Fibroblast of gingiva (primary cell): ENCODE measurements at regions not wholly inside any gene's neighbourhood (a gene's known extent, or its start where the extent isn't known, plus 50 kb on each side); places are given as distances from the start of the nearest gene placed in this dataset.
"Not testable (repeated sequence)": the region's sequence is repeated elsewhere in the genome, so short reads cannot be mapped to it uniquely, and the experiment has no call there.

Source experiments
- DNase-seq: peaks from one replicate; pipeline ENCODE4 v3.0.0-alpha.2; 2011; ENCODE audit warnings: low read depth

GRCh38 chr2:59427980-59428379 is 1125.5 kb downstream of the BCL11A start:
- DNase-seq, result no peak

GRCh38 chr2:59425247-59425646 is 1128.2 kb downstream of the BCL11A start:
- DNase-seq, result no peak

GRCh38 chr2:59413751-59414570 is 1139.5 kb downstream of the BCL11A start:
- DNase-seq, result no peak

GRCh38 chr2:59399126-59399525 is 1154.3 kb downstream of the BCL11A start:
- no peak for DNase-seq

GRCh38 chr2:59398081-59398480 is 1155.4 kb downstream of the BCL11A start:
- DNase-seq, result no peak

- no peak for DNase-seq
These were observed 1154.0 kb upstream of the FANCL start for GRCh38 chr2:59395119-59395518.

GRCh38 chr2:59391896-59392295 is 1150.8 kb upstream of the FANCL start:
- DNase-seq, result no peak

GRCh38 chr2:59390581-59390980 is 1149.5 kb upstream of the FANCL start:
- DNase-seq, result no peak

- DNase-seq, result no peak
These were observed 1148.1 kb upstream of the FANCL start for GRCh38 chr2:59389240-59389639.

- no peak for DNase-seq
These were observed 1144.8 kb upstream of the FANCL start for GRCh38 chr2:59385971-59386370.

- no peak for DNase-seq
These were observed 1142.3 kb upstream of the FANCL start for GRCh38 chr2:59383473-59383872.

- DNase-seq, result no peak
These were observed 1137.0 kb upstream of the FANCL start for GRCh38 chr2:59378127-59378526.

GRCh38 chr2:59366288-59366687 is 1125.2 kb upstream of the FANCL start:
- DNase-seq, result no peak

- DNase-seq, result no peak
These were observed 1113.4 kb upstream of the FANCL start for GRCh38 chr2:59354498-59354897.

GRCh38 chr2:59353306-59353921 is 1112.3 kb upstream of the FANCL start:
- no peak for DNase-seq

- no peak for DNase-seq
These were observed 1101.0 kb upstream of the FANCL start for GRCh38 chr2:59342166-59342565.

GRCh38 chr2:59339837-59340207 is 1098.7 kb upstream of the FANCL start:
- DNase-seq, result no peak

GRCh38 chr2:59339121-59339836 is 1098.2 kb upstream of the FANCL start:
- no peak for DNase-seq

GRCh38 chr2:59333007-59333406 is 1091.9 kb upstream of the FANCL start:
- DNase-seq, result no peak

- DNase-seq, result not testable (repeated sequence)
These were observed 1085.6 kb upstream of the FANCL start for GRCh38 chr2:59326581-59327365.

GRCh38 chr2:59322870-59323269 is 1081.7 kb upstream of the FANCL start:
- DNase-seq, result no peak

- no peak for DNase-seq
These were observed 1080.9 kb upstream of the FANCL start for GRCh38 chr2:59322005-59322404.
